Lower leg skin (tissue), 3 donors: ENCODE measurements at regions not wholly inside any gene's neighbourhood (a gene's known extent, or its start where the extent isn't known, plus 50 kb on each side); places are given as distances from the start of the nearest gene placed in this dataset.

ENCODE experiments used
- POLR2A ChIP-seq, 2 donors: fragments of 450-650 bp; IDR thresholded peaks; one replicate each; pipeline ENCODE4 v1.6.1; 2016 to 2017; ENCODE audit warnings: antibody characterized with exemption in 2 of 2, mild to moderate bottlenecking in 1 of 2, moderate library complexity in 1 of 2
- TF ChIP-seq, protein P1 (sequence below), 3 donors: fragments of 450-650 bp; IDR thresholded peaks; one replicate each; pipeline ENCODE4 v1.5.1; 2016; ENCODE audit warnings: antibody characterized with exemption in 3 of 3, mild to moderate bottlenecking in 3 of 3, moderate library complexity in 2 of 3

DNA sequence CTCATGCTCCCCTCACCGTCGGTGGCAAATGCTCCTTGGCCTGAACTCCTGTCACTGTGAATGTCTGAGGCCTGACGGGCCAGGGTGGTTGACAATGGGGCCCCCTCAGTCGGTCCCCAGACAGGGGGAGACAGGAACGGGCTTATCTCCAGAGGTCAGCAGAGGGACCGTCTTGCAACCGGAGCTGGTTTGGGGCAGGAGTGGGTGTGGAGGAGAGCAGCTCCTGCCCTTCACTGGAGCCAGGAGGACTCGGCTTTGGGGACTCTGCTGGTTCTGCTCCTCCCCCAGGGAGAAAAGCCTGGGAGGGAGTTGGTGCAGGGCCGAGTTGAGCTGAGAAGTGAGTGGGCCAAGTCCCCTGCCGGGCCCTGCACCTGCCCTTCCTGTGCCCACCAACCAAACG, 354.4 kb downstream of the BRD1 start:
- TF ChIP-seq, protein P1, sequence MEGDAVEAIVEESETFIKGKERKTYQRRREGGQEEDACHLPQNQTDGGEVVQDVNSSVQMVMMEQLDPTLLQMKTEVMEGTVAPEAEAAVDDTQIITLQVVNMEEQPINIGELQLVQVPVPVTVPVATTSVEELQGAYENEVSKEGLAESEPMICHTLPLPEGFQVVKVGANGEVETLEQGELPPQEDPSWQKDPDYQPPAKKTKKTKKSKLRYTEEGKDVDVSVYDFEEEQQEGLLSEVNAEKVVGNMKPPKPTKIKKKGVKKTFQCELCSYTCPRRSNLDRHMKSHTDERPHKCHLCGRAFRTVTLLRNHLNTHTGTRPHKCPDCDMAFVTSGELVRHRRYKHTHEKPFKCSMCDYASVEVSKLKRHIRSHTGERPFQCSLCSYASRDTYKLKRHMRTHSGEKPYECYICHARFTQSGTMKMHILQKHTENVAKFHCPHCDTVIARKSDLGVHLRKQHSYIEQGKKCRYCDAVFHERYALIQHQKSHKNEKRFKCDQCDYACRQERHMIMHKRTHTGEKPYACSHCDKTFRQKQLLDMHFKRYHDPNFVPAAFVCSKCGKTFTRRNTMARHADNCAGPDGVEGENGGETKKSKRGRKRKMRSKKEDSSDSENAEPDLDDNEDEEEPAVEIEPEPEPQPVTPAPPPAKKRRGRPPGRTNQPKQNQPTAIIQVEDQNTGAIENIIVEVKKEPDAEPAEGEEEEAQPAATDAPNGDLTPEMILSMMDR (IDR thresholded peaks at IDR 0.05), result no peak
- TF ChIP-seq POLR2A (IDR thresholded peaks at IDR 0.05), result no peak
